GM10266 (cell line): ENCODE measurements at regions not wholly inside any gene's neighbourhood (a gene's known extent, or its start where the extent isn't known, plus 50 kb on each side); places are given as distances from the start of the nearest gene placed in this dataset.

ENCODE experiments used
- DNase-seq: peaks from one replicate; pipeline ENCODE4 v3.0.0; 2012; ENCODE audit errors: extremely low spot score
- CTCF ChIP-seq: IDR thresholded peaks from 2 replicates; pipeline ENCODE4 v1.5.1; 2012; ENCODE audit warnings: mild to moderate bottlenecking, low read depth; ENCODE audit not compliant: control insufficient read depth, insufficient read depth; ENCODE audit errors: missing control alignments

GRCh38 chr12:24212496-24212895 lies 263.0 kb upstream of the SOX5 start:
- no peak for TF ChIP-seq CTCF
- DNase-seq: no peak

DNA sequence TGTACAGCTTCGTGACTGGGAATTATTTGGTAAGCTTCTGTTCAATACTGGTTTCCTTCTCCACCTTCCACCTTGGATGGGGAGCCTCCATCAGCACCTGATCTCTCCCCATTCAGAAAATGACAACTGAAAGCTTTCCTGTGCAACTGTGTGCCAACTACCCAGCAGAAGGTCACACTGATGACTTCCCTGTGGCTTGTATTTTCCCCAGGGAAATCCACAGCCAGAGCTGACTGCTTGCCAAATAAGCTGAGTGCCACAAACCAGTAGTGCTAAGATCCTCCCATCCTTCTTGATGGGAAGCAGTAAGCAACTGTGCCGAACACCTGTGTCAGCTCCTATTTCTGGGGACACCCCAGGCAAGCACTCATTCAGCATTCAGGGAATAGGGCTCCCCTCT lies 257.2 kb upstream of the SOX5 start:
- DNase-seq: no peak
- no peak for TF ChIP-seq CTCF

DNA sequence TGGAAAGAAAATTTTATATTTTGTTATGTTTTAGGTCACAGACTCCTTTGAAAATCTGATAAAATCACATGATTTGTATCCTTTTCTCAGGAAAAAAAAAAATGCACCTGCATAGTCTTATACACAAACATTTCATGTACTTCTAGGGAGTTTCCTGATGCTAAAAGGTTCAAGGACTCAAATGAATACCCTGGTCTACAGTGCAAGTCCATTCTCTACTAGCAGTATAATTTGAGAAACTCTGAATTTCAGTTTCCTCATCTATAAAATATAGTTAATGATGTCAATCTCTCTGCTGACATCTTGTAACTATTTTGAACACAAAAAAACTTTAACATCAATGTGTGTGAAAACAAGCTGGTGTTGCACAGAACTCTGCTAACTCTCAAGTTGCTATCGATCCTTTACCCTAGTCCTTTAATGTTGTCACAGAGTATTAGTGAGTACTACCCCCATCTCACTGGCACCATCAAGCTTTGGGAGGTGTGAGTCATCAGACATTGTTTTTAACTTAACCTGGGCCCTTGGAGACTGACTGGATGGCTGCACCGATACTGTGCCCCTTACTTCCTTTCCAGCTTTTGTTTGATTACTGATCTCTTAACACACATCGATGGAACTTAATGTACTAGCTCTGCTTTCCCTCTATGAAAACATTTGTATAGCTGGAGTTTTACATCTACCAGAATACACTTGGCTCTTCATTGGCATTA lies 251.9 kb upstream of the SOX5 start:
- no peak for TF ChIP-seq CTCF
- no peak for DNase-seq

GRCh38 chr12:24200010-24200409 lies 250.5 kb upstream of the SOX5 start:
- no peak for TF ChIP-seq CTCF
- no peak for DNase-seq

DNA sequence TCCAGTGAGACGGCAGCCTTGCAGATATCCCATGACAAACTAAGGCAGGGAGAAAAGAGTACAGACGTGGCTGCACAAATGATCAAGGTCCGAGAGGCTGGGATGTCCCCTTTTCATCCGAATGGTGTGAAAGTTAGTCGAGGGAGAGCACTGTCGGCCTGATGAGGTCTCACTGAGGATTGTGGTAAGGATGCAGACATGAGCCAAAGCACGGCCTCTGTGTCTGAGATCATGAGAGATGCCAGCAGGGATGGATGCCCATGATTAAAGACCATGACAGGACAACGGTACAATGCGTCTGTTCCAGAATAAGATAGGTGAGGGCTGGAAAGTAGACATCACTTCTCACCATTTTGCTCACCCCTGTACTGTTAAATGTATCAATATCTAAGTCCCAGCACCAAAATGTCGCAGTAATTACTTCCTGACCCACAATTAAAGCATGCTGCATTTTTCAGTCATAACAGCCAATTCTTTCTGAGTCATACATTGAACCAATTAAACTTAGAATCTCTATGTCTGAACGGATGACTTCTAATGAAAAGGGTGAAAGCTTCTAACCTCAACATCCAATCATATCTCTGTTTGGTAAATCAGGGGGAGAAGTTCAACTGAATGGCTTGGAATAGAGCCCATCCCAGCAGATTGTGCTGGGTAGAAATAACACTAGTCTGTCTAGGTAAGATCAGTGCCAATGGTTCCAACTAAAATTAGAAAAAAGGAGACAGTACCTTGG lies 249.6 kb upstream of the SOX5 start:
- no peak for TF ChIP-seq CTCF
- no peak for DNase-seq

GRCh38 chr12:24198070-24198469 lies 248.6 kb upstream of the SOX5 start:
- TF ChIP-seq CTCF: no peak
- no peak for DNase-seq

GRCh38 chr12:24197532-24197931 lies 248.1 kb upstream of the SOX5 start:
- no peak for TF ChIP-seq CTCF
- no peak for DNase-seq
